GM18858 (cell line): ENCODE measurements at regions not wholly inside any gene's neighbourhood (a gene's known extent, or its start where the extent isn't known, plus 50 kb on each side); places are given as distances from the start of the nearest gene placed in this dataset.
A peak's percentile ranks its signal among the peaks of the same experiment; 100 is the strongest.
"Not testable (repeated sequence)": the region's sequence is repeated elsewhere in the genome, so short reads cannot be mapped to it uniquely, and the experiment has no call there.

Experiments used
- ATAC-seq: cut with Tn5 transposase; IDR thresholded peaks from one replicate; pipeline ENCODE4 v1.9.1; 2021; ENCODE audit not compliant: unreplicated experiment

DNA sequence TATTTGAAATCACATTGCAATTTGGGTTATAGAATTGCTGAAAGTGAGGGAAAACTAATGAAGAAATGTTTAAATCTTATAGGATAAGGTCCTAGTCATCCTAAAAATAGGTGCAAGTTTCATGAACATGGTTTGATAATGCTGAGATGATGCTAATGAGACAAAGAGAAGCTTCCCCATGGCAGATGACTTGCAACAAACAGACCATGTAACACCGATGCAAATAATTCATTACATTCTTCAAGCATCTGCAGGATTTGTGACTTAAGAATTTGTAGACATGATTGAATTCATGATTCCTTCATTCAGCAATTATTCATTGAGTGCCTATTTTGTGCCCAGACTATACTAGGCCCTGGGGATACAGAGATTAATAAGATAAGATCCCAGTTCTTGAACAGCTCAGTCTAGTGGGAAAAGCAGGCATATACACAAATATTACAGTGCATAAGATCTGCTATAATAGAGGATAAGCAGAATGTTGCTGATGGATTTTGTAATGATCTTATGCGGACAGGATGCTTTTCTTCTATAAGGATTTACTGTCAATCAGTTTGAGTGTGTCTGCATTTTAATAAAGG lies 367.9 kb upstream of the GBE1 start:
- no peak for ATAC-seq

DNA sequence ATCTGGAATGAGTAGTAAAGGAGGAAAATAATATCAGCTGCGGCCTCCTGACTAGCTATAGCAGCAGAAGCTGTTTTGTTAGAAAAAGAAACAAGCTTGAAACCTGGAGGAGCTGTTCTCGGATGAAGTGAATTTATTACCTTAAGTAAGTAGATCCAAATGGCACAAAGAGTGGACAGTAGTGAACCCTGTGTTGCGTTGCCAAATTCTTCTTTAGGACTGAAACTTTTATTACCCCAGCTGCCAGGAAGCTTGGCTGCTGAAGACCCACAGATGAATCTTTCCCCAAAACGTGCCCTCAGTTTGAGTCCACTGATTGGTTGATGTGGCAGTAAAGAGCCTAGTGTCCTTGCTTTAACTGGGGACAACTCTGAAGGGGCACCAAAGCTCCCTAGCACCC lies 366.8 kb upstream of the GBE1 start:
- no peak for ATAC-seq

DNA sequence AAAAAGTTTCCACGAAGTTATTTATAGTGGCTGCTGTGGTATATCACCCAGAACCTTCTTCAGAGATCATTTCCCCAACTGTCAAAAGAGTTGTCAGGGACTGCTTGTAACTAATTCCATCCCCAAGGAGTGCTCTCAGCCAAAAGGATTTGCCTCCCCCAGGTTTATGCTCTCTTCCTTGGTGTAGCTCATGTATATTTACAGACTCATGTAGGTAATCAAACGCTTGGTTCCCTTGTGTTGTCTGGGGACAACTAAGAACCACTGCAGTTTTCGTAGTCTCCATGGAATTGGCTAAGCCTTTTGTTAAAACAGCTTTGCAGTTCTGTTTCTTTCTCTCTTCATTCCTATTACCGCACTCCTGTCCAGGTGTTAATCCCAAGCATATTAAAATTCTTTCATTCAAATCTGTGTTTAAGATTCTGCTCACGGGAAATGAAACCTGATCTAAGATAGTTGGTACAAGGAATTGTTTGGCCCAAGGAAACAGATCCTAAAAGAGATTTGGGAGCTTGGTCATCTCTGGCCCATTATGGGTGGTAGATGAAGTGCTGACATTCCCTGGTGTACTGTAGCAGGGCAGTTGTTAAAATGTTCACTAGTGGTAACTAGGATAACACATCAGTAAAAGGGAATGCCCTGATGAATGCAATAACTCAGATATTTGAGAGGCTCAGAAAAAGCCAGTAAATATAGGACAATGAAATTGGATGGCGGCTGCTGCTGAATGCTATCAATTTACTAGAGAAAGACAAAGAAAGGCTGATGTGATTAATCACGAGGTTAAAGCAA lies 361.3 kb upstream of the GBE1 start:
- no peak for ATAC-seq

DNA sequence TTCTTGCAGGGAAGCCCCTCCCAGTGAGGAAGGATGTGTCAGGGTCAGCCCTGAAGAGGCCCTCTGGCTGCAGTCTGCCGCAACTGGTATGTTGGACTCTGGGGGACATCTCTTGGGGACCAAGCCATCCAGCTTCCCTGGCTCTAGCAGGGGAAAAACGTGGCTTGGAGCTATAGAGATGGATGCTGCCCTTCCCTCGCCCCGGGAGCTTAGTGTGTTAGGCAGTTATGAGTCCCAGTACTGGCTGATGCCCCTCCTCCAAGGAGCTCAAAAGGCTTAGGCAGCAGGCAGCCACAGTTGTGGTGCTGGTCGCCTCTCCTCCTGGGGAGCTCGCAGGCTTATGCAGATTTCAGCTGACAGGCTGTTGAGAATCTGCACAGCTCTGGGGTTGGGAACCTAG lies 353.1 kb upstream of the GBE1 start:
- no peak for ATAC-seq

DNA sequence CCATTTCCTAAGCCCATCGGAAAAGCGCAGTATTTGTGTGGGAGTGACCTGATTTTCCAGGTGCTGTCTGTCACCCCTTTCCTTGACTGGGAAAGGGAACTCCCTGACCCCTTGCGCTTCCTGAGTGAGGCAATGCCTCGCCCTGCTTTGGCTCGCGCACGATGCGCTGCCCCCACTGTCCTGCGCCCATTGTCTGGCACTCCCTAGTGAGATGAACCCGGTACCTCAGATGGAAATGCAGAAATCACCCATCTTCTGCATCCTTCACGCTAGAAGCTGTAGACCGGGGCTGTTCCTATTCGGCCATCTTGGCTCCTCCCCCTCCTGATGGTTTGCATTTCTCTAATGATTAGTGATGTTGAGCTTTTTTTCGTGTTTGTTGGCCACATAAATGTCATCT lies 349.3 kb upstream of the GBE1 start:
- not testable (repeated sequence) for ATAC-seq

DNA sequence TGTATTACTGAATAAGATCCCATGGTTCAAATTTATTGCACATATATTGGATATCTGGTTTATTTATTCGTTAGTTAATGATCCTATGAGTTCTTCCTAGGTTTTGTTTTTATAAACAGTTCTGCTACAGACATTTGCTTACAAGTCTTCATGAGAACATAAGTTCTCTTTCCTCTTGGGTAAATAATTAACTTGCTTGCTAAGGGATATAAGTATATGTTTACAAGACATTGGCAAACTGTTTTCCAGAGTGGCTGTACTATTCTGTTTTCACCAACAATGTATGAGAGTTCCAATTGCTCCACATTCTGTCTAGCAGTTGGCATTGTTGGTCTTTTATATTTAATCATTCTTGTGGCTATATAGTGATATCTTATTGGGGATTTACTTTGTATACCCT lies 341.8 kb upstream of the GBE1 start:
- ATAC-seq: no peak

DNA sequence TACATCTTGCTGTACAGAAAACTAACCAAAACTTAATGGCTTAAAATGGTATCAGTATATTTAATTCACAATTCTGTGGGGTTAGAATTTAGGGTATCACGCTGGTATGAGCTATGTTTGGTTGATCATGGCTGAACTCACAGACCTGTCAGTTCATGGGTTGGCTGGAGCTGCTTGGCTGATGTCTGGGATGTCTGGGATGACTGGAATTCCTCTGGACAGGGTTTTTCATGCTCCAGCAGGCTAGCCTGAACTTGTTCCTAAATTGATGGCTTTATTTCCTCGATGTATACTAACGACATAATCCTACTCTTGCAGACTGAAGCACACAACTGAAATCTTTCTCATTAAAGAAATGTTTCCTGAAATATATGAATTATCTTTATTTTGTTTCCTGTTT lies 338.9 kb upstream of the GBE1 start:
- no peak for ATAC-seq

DNA sequence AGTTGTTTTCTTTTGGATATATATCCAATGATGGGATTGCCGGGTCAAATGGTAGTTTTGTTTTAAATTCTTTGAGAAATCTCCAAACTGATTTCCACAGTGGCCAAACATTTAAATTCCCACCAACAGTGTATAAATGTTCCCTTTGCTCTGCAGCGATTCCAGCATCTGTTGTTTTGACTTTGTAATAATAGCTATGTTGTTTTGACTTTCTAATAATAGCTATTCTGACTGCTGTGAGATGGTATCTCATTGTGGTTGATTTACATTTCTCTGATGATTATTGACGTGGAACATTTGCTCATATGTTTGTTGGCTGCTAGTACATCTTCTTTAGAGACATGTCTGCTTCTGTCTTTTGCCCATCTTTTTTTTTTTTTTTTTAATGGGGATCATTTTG lies 332.2 kb upstream of the GBE1 start:
- ATAC-seq: no peak

DNA sequence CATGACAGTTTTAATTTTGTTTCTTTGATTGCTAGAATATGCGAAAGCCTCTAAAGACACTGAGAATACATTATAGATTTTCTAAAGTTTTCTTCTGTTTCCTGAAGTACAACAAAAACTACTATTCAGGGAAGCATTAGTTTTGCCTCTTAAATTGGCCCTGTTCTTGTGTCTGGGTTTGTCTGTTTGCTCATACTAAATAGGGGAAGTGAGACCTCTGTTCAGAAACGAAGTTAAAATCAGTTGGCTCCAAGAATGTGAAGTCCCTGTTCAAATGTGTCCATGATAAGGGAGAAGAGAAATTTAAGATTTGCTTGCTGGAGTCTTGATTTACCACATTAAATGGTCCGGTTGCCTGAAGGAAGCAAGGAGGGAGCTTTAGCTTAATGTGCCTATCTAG lies 327.3 kb upstream of the GBE1 start:
- ATAC-seq: peak; percentile 78

DNA sequence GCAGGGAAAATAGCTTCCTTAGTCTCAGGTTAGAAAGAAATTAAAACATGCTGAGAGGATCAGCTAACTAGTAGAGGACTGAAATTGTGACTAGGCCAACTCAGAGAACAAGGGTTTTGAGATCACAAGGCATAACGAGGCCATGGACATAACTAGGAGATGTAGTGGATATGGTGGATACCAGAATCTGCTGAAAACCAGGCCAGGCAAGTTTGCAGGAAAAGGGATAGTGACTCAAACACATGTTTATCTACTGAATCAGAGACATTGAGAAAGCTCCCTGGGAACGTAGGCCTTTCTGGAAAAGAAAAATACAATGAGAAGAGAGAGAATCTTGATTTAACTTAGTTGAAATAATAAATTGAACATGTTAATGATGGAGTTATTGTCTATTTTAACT lies 326.5 kb upstream of the GBE1 start:
- ATAC-seq: no peak

DNA sequence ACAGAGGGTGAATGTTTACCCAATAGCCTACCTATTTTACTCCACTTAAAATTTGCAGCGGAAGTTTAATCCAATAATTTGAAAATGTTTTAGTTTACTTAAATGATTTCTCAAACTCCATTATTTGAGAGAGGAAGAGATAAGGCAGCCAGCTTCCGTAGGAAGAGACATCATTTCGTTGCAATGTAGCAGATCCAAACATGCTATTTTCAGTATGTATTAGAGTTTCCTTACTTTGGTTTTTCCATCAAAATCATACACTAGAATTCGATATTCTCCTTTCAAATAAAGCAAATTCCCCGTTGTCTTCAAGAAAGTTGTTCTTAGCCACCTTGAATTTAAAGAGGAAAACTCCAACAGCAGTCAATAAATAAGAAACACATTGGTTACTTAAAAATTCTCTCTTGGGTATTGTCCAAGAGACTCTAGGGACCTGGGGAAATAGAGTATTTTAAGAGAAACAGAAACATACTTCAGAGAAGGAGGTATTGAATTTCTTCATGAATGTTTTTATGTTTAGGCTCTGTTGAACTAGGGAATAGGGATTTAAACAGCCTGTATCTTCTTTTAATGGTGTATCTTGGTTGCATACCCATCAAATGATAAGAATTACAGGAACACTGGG lies 324.5 kb upstream of the GBE1 start:
- no peak for ATAC-seq

DNA sequence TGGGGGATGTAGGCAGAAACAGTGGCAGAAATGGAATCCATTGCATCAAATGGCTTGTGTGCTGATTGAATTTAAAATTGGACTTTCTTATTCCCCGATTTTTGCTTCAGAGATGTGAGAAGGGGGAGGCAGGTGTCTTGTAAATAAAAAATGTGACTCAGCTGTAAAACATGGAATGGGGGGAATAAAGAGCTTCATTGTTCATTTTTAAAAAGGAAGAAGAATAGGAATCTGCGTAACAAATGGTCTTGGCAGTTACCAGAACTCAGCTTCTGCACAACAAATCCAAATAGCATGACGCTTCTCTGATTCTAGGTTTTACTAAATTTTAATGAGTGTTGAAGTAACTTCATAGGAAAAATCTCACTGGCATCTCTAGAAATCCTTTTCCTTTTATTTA lies 323.9 kb upstream of the GBE1 start:
- no peak for ATAC-seq

DNA sequence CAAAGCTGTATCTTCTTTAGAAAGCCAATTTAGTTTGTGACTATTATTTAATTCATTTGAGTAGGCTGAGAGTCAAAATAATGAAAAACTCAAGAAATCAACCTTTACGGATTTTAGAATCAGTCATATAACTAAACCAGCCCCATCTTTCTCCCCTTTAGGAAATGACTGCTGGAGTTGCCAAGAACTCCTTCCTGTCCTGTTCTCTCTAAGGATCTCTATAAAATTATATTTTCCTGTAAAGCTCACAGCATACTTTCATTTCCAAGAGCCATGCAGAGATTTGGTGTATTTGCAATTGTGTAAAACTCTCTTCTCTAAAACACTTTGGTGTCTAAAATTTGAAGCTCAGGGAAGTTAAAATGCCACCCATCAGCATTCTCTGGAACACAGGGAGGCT lies 323.4 kb upstream of the GBE1 start:
- no peak for ATAC-seq

DNA sequence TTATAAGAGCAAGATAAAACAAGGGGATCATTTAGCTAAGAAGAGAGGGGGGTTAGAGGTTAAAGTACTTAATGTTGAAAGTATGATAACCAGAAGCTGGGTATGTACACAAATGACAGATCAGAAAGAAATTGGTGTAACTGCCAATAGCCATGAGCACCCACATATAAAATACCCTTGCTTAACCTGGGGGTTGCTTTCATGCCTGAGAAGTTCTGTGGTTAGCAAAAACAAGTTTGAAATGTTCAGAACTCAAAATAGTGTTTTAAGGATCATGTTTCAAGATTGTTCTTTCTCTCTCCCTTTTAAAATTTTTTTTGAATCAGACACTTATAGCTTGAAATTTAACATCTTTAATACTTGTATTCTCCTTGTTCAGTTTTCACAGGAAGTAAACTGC lies 321.4 kb upstream of the GBE1 start:
- no peak for ATAC-seq

DNA sequence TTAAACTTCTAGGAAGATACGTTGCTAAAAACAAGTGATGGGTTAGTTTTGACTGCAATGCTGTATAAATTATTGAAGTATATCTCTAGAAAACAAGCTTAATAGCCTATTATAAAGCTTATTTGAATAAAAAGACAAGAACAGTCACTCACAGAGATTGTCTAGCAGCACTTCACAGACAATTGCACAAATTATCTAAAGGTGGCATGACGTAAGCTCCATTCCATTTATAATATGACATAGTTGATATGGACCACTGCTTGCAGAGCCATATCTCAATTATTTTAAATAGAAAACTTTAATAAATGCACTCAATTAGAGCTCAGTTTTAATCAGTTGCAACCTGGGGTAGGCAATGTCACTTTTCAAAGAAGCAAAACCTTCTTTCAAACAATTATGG lies 319.9 kb upstream of the GBE1 start:
- ATAC-seq: no peak

DNA sequence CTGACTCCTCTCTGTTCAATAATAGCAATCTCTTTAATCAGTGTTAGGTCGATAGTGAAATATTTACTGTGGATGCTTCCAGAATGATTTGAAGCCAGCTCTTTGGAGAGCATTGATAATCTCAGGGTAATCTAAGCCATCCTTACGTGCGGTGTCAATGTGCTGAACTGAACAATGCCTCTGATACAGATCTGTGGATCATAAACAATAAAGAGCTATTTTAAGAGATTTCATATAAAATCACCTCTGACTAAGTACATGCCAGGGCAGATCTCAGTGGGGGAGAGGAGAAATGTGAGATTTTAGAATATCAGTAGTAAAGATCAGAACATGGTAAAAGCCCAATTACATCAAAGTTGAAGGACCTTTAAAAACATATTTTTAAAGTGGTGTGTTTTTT lies 319.3 kb upstream of the GBE1 start:
- ATAC-seq: no peak

DNA sequence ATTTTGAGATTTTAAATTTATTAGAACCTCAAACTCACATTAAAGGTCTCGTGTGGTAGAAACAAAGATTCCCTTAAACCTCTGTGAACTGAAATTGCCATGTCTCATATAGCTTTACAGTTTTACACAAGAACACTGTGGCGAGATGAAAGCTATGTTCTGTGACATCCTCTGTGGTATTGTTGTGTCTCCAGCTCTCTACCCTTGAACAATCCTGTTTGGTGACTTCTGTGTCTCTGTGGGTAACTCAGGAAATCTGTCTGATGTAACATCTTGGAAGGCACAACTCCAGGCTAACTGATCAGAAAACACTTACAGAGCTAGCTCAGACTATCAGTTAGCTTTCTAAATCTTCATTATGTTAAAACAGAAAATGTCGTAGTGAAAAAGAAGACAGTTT lies 318.8 kb upstream of the GBE1 start:
- no peak for ATAC-seq

DNA sequence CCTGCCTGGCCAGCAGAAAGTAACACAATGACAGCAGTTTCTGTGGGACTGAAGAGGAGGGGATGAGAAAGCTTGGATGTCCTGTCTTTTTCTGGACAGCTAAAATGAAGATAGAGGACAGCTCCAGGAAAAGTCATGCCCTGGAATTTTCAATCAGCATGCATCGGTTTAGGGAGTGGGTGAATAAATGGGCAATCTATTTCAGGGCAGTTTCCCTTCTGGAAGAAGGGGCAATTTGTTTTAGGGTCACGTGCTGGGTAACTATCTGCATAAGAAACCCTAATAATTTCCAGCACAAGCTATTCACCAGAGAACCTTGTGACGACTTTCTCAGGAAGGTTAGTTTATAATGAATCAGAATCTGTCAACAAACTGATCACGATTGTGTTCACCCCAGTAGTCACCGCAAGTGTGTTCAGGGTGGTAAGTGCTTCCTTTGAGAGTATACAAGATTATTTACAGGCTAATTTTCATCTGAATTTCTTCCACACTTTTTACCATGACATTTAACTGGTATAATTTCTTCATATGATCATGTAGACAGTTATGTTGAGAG lies 318.0 kb upstream of the GBE1 start:
- no peak for ATAC-seq

DNA sequence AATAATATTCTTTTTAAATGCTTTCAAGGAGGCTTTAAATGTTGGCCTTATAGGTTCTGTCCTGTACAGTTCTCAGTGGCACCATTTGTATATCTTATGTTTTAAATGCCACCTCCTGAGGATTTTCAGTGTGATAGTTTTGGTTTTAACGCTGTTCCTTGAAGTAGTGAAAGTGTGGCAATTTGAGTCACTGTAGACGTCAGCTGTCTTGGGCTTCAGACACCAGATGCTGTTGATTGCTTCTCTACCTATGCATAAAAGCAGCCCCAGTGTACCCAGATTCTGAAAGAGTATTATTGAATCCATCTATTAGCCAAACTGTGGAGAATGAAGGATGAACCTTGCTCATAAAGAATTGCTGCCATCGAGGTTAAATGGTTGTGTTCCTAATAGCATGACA lies 316.8 kb upstream of the GBE1 start:
- ATAC-seq: no peak

DNA sequence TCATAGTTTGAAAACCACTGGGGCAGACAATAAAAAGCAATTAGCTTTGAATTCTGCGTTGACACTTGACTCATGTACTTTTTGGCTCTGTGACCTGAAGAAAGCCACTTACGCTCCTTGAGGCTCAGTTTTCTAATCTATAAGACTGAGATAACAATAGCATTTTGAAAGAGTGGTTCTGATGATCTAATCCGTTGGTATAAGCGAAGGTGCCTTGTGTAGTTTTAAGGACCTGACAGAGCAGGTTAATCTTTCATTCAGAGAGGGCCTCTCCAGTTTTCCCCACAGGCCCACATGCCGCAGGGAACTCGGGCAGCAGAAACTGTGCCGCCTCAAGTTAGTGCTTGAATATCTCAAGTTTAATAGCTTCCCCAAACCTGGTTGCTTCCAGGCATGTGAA lies 306.0 kb upstream of the GBE1 start:
- ATAC-seq: no peak

DNA sequence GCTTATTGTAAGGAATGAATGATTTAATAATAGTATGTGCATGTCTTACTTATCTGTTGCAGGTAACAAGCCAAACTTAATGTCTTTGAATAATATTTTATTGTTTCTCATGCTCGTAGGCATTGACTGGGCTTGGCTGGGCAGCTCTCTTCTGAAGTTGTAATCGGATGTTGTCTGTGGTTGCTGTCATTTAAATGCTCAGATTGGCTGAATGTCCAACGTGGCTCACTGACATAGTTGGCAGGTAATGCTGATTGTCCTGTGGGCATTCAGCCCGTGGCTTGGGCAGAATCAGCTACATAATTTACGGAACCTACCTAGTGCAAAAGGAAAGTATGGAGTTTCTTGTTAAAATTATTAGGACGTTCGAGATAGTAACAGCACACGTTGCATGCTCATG lies 297.4 kb upstream of the GBE1 start:
- no peak for ATAC-seq

DNA sequence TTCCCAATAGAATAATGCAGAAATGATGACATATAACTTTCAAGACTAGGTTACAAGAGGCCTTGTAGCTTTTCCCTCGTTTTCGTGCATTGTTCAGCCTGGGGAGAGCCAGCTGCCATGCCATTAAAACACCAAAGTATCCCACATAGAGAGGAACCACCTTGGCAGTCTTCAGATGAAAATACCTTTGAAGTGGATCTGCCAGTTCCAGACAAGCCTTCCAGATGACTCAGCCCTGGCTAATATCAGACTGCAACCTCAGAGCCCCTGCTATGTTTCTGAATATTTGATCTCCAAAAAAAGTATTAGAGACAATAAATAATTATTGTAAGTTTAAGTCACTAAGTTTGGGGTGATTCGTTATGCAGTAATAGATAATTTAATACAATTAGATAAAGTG lies 294.3 kb upstream of the GBE1 start:
- ATAC-seq: no peak
